SU-DHL-6 (cell line): ENCODE measurements at regions not wholly inside any gene's neighbourhood (a gene's known extent, or its start where the extent isn't known, plus 50 kb on each side); places are given as distances from the start of the nearest gene placed in this dataset.

Source experiments
- CTCF ChIP-seq: fragments of 200-600 bp; sonication (generic); IDR thresholded peaks from one replicate; pipeline ENCODE4 v1.5.1; 2017; ENCODE audit warnings: antibody characterized with exemption, mild to moderate bottlenecking, low read length, moderate library complexity; ENCODE audit not compliant: insufficient read depth, poor library complexity, severe bottlenecking
- EZH2phosphoT487 ChIP-seq: fragments of 200-600 bp; sonication (generic), shearing (Covaris generic); conservative IDR thresholded peaks from 2 replicates; pipeline ENCODE4 v1.6.1; 2018; ENCODE audit warnings: mild to moderate bottlenecking, antibody characterized with exemption, low read length, moderate library complexity, mixed read lengths

- no peak for TF ChIP-seq CTCF
- no peak for TF ChIP-seq EZH2phosphoT487
Measured at GRCh38 chr3:8406479-8406878, 95.1 kb upstream of the LMCD1 start.
